Hepatocyte (in vitro differentiated cells): ENCODE measurements at regions not wholly inside any gene's neighbourhood (a gene's known extent, or its start where the extent isn't known, plus 50 kb on each side); places are given as distances from the start of the nearest gene placed in this dataset.

ENCODE experiments used
- CTCF ChIP-seq: fragments of 200-600 bp; sonication (generic); IDR thresholded peaks from 2 replicates; pipeline ENCODE4 v1.5.1; 2016; ENCODE audit warnings: antibody characterized with exemption, mild to moderate bottlenecking; ENCODE audit not compliant: poor library complexity
- EZH2 ChIP-seq: fragments of 200-600 bp; sonication (generic); IDR thresholded peaks from 2 replicates; pipeline ENCODE4 v1.6.1; 2016; ENCODE audit warnings: antibody characterized with exemption, mild to moderate bottlenecking, borderline replicate concordance

- TF ChIP-seq CTCF (no peak), EZH2 (no peak)
These were observed 375.2 kb upstream of the SMIM21 start for GRCh38 chr18:75802681-75803080.
